ENCODE measurements at regions not wholly inside any gene's neighbourhood (a gene's known extent, or its start where the extent isn't known, plus 50 kb on each side); places are given as distances from the start of the nearest gene placed in this dataset.

DNA sequence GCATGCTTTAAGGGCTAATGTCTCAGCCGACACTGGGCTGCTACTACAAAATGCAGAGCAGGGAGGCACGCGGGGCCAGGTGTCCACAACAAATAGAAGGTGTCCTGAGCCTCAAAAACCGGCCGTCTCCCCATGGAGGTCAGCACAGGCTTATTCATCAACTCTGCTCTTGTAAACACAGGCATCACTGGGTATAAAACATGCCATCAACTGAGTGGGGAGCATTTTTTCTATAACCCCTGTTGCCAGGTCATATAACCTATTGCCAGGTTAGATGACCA is 271.6 kb downstream of the AUH start:
- TF ChIP-seq, protein P1, sequence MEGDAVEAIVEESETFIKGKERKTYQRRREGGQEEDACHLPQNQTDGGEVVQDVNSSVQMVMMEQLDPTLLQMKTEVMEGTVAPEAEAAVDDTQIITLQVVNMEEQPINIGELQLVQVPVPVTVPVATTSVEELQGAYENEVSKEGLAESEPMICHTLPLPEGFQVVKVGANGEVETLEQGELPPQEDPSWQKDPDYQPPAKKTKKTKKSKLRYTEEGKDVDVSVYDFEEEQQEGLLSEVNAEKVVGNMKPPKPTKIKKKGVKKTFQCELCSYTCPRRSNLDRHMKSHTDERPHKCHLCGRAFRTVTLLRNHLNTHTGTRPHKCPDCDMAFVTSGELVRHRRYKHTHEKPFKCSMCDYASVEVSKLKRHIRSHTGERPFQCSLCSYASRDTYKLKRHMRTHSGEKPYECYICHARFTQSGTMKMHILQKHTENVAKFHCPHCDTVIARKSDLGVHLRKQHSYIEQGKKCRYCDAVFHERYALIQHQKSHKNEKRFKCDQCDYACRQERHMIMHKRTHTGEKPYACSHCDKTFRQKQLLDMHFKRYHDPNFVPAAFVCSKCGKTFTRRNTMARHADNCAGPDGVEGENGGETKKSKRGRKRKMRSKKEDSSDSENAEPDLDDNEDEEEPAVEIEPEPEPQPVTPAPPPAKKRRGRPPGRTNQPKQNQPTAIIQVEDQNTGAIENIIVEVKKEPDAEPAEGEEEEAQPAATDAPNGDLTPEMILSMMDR (IDR thresholded peaks at IDR 0.05; ENCODE audit: borderline replicate concordance, control extremely low read depth, extremely low read depth, insufficient read depth, missing control alignments): no peak

DNA sequence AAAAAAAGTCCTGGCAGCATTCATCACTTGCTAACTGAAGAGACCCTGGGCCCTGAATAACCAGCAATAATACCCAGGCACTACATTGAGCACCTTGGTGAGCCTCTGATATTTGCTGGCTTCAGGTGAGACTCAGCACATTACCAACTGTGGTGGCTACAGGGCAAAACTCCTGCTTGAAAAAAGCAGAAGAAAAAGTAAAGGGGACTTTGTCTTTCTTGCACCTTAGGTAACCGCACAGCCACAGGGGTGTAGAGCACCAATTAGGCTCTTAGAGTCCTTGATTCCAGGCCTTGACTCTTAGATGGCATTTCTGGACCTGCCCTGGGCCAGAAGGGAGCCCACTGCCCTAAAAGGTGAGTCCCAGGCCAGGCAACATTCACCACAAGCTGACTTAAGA is 269.5 kb downstream of the AUH start:
- in situ Hi-C loops (cut with MboI; ENCODE audit: low sequenced_read_pairs, unreplicated experiment): no loop called here
- DNase-seq (ENCODE audit: low spot score): no peak
- TF ChIP-seq, protein P1 (IDR thresholded peaks at IDR 0.05; ENCODE audit: borderline replicate concordance, control extremely low read depth, extremely low read depth, insufficient read depth, missing control alignments): no peak

More for the DNA sequence above, 271.6 kb downstream of the AUH start:
- in situ Hi-C loops (cut with MboI; ENCODE audit: low sequenced_read_pairs, unreplicated experiment): no loop called here
- DNase-seq (ENCODE audit: low spot score): no peak

DNA sequence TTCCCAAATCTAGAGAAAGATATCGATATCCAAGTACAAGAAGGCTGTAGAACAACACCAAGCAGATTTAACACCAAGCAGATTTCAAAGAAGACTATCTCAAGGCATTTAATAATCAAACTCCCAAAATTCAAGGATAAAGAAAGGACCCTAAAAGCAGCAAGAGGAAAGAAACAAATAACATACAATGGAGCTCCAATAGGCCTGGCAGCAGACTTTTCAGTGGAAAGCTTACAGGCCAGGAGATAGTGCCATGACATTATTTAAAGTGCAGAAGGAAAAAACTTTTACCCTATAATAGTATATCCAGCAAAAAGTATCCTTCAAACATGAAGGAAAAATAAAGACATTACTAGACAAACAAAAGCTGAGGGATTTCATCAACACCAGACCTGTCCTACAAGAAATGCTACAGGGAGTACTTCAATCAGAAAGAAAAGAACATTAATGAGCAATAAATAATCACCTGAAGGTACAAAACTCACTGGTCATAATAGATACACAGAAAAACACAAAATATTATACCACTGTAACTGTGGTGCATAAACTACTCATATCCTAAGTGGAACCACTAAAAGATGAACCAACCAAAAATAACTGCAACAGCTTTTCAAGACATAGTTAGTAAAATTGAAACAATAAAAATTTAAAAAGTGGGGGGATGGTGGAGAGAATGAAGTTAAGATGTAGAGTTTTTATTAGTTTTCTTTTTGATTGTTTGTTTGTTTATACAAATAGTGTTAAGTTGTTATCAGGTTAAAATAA is 267.2 kb downstream of the AUH start:
- DNase-seq (ENCODE audit: low spot score): no peak
- in situ Hi-C loops (cut with MboI; ENCODE audit: low sequenced_read_pairs, unreplicated experiment): no loop called here
- TF ChIP-seq, protein P1 (IDR thresholded peaks at IDR 0.05; ENCODE audit: borderline replicate concordance, control extremely low read depth, extremely low read depth, insufficient read depth, missing control alignments): no peak

DNA sequence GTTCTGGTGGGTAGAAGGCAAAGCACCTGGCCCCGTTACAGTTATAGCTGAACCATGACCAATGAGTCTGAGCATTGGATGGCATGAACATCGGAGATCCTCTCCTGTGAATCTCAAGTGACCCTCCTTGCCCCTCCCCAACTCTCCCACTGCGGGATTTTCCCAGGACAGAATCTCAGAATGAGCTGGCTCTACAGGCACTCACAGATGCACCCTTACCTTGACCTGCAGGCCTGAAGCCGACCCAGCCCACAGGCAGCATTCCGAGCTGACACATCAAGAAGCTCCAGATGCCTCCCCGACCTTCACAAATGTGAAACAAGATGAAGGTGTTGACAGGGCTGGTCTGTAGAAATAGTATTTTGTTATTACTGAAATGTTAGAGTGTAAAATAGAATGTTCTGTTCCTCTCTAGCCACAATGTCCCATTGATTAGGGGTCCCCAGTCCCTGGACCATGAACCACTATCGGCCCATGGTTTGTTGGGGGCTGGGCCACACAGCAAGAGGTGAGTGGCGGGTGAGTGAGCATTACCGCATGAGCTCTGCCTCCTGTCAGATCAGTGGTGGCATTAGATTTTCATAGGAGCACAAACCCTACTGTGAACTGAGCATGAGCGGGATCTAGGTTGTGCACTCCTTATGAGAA is 263.4 kb downstream of the AUH start:
- TF ChIP-seq, protein P1 (IDR thresholded peaks at IDR 0.05; ENCODE audit: borderline replicate concordance, control extremely low read depth, extremely low read depth, insufficient read depth, missing control alignments): no peak
- no peak for DNase-seq (ENCODE audit: low spot score)
- in situ Hi-C loops (cut with MboI; ENCODE audit: low sequenced_read_pairs, unreplicated experiment): no loop called here

DNA sequence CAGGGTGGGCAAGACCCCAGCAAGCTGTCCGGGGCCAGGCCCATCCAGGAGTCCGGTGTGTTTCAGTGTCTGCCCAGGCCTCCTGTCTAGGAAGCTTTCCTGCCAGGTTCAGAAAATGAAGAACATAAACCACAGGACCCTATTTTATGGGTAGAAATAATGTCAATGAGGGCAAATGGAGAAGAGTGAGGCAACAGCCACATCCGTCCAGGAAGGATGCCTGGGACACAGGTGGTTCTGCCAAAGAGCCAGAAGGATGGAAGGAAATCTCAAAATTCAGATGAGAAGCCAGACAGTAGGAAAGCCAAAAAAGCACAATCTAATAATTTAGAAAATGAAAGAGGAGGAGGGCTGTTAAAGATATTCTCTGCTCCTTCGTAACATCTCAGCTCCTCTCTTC is 262.3 kb downstream of the AUH start:
- TF ChIP-seq, protein P1 (IDR thresholded peaks at IDR 0.05; ENCODE audit: borderline replicate concordance, control extremely low read depth, extremely low read depth, insufficient read depth, missing control alignments): no peak
- in situ Hi-C loops (cut with MboI; ENCODE audit: low sequenced_read_pairs, unreplicated experiment): no loop called here
- no peak for DNase-seq (ENCODE audit: low spot score)

DNA sequence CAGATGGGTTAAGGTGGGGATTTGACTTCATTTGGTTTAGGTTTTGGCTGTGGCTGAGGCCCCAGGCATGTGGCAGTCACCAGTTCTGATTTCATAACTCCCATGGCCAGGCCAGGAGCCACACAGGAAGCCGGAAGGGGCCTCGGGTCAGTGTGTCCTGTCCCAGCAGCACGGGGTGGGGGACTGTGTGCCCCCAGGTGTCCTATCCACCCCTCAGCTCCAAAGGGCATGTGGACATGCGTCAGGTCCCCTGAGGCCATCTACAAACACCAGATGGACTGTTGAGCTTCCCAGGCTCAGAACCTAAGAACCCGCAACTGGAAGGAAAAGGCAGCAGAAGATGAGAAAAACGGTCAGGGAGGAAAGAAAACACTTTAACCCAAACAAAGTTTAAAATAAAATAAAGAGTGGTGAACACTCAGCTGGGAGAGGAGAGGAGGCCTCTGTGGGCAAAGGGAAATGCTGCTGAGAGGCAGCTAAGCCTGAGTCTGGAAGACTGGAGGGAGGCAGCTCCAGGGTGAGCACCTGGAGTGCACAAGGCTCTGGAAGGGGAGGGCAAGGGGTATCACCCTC is 260.8 kb downstream of the AUH start:
- in situ Hi-C loops (cut with MboI; ENCODE audit: low sequenced_read_pairs, unreplicated experiment): no loop called here
- TF ChIP-seq, protein P1 (IDR thresholded peaks at IDR 0.05; ENCODE audit: borderline replicate concordance, control extremely low read depth, extremely low read depth, insufficient read depth, missing control alignments): no peak
- no peak for DNase-seq (ENCODE audit: low spot score)
